Right lung (tissue), 2 donors: ENCODE measurements at regions not wholly inside any gene's neighbourhood (a gene's known extent, or its start where the extent isn't known, plus 50 kb on each side); places are given as distances from the start of the nearest gene placed in this dataset.
A peak's percentile ranks its signal among the peaks of the same experiment; 100 is the strongest.

Source experiments
- DNase-seq, 2 donors: peaks; one replicate each; pipeline ENCODE4 v3.0.0-alpha.2; 2013

DNA sequence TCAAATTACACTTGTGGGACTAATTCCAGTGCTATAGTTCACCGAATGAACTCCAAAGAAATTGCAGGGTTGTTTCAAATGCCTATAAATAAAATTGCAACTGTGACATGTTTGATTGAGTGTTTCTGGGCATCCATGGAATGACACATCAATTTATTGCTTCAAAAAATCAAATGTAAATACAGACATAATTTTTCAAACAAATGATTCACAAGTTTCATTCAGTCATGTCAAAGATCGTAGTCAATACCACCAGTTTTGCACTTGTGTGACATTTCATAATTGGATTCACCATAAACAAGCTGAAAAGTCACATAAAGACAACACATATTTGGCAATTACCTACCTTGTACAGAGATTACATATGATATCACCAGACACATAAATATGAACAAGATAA is 350.8 kb downstream of the CDH2 start:
- no peak for DNase-seq

DNA sequence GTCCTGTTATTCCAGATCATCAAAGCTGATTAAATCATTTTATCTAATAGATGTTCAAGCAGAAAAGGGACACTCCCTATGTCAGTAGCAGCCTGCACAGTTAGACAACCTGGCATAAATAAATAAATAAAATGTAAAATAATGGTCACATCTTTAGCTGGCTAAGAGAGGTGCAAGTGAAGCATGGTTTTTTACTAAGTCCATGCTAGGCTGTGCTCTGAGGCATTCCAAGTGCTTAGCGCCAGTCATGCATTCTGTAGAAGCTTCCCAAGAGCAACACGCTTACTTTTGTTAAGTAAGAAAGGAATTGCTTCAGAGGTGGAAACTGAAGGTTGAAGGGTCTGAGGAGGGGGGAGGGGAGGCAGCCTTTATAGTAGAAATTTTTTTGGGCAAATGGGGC is 351.2 kb downstream of the CDH2 start:
- no peak for DNase-seq

DNA sequence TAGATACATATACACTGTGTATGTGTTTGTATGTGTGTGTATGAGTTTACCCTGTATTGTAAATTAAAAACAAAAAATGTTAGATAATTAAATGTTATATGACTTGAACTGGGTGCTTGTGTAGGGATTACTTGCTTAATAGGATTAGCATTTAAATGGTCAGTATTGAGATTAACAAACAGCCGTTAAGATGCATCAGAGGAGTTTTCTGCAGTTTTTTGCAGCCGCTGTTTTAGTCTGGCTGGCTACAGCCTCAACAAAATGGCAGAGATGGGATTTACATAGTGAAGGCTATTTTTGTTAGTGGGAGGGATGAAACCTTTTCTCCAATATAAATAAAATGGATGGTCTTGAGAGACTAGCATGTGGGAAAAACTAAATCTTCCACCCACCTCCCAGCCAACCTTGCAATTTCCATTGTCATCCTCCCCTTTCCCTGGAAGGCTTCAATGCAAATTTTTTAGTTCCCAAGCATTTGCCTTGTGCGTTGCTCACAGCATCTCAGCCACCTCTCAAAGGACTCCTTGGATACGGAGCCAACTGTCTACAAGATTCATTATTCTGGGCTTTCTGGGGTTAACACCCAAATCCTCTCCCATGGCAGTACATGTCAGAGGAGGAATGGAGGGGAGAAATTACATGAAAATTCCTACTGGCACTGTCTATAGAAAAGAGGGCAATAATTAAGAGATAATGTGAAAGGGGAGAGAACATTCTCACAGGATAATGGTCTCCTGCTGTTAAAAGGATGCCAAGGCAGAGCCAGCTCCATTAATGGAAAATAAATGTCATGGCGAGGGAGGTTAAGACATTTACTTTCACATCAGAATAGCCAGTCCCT is 351.9 kb downstream of the CDH2 start:
- DNase-seq: no peak

DNA sequence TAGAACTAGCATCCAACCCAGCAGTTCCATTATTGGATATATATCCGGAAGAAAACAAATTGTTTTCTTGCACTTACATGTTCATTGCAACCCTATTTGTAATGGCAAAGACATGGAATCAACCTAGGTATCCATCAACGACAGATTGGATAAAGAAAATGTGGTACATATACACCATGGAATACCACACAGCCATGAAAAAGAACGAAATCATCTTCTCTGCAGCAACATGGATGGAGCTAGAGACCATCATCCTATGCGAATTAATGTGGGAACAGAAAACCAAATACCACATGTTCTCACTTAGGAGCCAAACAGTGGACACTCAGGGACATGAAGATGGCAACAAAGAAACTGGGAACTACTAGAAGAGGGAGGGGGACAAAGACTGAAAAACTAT is 352.7 kb downstream of the CDH2 start:
- no peak for DNase-seq

DNA sequence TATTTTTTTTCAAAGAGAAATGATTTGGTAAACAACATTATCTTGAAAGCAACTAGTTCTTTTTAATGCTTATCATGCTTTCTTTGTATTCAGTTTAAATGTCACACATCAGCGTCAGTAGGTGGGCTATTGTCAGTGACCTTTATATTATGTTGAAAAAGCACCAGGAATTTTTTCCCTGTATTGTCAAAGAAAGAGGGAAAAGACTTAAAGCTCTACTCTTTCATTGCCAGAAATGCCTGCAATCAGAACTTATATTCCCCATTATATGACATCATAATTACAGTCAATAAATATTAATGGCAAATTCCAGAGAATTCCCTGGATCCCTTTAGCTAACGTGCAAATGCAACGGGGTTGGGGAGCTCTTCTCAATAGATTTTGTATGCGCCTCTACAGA is 353.9 kb downstream of the CDH2 start:
- no peak for DNase-seq

DNA sequence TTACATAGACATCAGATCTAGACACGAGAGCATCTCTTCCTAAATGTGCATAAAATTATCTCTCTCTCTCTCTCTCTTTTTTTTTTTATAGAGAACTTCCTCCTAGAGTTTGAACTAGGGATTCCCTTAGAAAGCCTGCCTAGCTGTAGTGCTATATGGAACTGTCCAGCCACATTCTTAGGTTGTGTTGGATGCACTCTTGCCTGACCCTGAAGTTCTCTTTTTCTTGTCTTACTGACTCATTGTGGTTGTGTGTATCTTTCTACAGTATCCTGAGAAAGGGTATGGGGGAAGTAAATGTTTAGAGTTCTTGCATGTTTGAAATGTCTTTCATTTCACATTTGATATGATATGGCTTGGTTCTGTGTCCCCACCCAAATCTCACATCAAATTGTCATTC is 368.2 kb downstream of the CDH2 start:
- no peak for DNase-seq

DNA sequence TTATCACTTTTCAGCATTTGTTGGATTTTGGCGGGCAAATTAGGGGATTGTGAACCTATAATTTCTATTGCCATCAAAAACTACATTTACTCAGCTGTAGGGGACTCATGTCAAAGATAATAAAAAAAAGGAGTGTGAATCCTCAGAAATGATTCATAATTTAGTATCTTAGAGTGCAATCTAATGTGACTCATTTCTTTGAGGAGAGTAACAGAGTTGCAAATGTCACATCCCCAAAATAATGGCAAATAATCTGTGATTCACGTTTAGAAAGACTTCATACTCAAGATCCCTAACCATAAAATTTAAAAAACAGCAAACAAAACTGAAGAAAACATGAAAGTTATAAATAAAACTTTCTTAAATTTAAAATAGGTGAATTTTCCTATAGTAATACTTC is 373.0 kb downstream of the CDH2 start:
- DNase-seq: no peak

DNA sequence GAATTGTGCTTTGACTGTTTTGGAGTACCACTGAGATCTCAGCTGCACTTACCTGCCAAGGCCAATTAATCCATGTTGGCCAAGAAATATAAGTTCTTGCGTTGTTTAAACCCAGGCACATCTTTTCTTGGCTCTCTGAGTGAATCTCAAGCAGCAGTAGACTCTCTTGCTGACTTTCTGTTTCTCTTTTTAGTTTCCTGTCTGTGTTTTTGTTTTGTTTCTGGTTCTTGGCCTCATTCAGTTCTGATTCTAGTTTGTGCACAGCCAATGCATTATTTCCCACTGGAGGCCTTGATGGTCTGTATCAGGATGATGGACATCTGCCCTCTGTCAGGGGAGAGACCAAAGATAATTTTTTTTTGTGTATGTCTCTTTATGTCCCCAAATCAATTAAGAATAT is 379.4 kb downstream of the CDH2 start:
- DNase-seq: no peak

DNA sequence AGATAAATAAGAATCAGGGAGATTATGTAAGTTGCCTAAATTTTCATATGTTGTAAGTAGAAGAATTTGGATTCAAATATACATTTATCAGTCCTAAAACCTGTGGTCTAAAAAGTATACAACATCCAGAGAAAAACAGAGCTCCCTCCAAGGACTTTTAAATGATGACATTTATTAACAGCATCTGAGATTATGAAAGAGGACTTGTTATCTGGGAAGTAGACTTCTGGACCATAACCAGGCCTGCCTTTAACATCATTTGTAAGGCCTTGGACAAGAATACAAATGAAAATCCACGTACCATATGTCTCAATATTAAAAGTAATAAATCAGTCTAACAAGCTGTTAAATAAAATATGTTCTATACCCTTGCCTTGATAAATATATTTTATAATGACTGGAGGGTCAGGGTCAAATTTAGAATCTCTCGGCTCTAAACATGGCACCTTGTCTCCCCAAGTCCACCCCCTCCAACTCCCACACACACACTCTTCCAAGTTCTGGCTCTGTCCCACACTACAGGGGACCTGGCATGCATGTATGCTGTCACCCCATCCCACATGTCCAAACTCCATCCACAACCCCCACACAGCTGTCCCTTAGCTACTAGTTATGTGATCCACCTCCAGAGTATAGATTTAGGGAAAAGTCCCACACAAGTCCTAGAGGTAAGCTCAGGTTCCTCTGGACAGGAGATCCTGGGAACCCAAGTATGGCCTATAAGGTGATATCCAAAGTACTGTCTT is 382.6 kb downstream of the CDH2 start:
- no peak for DNase-seq

DNA sequence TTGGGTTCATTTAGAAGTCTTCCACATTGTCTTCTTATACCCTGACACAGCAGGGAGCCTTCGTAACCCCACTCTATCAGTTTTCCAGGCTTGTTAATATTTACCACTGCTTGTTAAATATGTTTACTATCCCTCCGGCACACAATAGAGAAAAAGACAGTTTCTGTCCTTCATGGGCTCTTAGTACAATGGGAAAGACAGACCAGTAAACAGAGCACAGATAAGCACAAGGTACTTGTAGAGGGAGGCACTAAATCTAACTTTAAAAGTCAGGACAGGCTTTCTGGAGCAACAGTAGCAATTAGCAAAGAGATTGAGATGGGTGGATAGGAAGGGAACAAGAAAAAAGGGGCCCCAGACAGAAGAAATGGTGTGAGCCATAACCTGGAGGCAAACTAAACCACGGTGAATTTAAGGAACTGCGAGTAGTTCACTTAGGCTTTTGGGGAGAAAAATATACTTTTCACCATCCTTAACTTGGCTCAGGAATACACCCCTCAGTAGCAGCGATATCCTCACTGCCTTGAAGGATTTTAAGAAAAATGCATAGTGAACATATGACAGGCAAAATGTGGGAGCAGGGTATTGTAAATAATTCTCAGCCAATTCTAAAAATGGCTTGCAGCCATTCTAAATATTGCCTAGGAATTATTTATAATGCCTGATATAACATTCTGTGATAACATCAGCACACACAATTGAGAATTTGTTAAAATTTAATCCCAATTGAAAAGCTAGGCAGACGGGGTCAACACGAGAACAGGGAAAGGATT is 383.7 kb downstream of the CDH2 start:
- no peak for DNase-seq

DNA sequence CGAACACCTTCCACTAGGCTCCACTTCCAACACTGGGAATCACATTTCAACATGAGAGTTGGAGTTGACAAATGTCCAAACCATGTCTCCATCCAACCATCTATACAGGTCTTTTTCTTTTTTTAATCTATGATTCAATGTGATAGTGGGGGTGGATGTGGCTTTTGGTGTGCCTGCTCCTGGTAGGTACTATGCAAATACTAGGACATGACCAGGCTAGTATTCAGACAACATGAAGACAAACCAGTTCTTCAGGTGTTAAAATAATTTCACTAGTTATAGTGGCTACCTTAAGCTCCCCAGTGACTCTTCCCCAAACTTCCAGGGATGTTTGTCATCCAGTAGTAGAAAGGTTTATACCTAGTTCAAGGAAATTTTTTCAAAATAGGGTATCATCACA is 387.5 kb downstream of the CDH2 start:
- DNase-seq: no peak

DNA sequence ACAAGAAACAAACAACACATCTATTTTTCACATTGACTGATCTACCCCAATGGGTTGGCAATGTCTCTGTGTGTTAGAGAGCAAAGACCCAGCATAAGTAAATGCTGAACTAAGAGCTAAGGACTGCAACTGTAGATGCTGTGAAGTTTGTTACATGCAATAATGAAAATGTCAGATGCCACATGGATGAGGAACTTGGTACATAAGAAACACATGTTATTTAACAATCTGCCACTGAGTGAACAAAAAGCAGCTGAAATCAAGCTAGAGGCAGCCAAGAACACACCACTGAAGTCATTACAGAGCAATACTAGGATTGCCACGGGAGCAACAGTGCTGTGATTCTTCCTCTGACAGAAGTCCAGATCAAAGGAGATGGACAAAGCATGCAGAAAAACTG is 389.4 kb downstream of the CDH2 start:
- DNase-seq: no peak

DNA sequence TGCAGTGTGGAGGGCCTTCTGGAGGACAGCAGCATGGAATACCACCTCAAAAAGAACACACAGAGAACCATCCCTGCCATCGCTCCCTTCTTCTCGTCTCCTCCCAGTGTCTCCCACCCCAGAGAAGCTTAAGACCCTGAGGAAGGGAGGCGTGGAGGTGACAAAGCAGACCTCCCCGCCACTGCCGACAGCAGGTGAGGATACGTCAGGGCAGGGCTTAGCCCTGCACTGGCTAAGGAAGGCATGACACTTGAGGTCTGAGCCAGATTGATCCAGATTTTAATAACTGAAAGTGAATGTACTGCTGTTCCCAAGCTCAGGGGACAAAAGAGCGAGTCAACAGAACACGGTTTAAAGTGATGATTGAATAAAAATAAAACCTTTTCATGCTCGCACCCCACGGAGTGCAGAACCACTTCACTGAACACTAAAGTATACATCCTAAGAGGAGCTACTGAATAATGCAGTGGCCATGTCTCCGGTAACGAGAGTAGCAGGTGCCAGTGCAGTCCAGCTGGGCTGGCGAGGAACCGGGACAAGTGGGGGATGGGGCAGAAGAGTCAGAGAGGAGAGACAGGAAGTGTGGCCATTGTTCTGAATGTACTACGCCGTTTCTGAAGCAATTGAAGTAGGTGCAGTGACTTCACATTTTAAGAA is 391.0 kb downstream of the CDH2 start:
- peak in 1 of 2 donors; percentile 12 for DNase-seq

DNA sequence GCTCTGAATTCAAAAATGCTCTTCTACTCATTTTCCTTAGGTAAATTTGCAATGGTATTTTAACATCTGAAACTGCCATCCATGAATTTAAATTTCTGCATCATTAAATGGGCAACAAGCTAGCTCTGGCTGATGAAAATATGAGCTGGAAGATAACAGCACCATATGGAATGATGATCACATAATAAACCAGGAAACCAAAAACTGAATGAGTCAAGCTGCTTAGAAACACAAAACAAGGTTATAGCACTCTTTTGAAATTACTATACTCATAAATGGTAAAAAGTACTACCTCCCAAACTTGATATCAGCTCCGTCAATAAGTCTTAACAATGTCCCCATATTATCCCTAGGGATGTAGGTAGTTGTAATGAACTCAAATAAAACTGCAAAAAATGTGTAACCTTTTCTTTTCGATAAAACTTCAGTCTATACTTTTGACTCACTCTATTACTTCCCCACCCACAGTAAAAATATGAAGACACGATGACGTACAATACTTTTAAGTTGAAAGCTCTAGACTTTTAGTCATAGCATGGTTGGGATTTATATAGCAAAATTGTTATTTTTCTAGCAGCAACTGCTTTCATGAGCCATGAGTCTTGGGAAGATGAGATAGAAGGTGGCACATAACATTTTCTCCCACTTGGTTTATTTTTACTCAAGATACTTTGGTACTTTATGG is 396.7 kb downstream of the CDH2 start:
- no peak for DNase-seq

DNA sequence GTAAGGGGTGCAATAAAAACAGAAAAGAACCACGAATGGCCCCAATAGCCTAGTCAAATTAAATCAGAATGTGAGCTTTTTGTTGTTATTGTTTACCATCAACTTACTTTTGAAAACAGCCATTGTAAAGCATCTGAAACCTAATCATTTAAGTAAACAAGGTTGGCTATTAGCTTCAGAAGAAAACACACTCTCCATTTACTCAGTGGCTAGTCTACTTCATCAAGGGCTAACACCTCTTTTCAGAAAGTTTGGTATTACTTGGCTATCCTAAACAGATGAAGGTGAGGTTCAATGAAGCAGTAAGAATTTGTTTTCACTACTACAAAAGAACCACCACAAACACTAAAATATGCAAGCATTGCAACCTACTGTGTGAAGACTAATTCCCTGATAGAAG is 398.0 kb downstream of the CDH2 start:
- DNase-seq: no peak

DNA sequence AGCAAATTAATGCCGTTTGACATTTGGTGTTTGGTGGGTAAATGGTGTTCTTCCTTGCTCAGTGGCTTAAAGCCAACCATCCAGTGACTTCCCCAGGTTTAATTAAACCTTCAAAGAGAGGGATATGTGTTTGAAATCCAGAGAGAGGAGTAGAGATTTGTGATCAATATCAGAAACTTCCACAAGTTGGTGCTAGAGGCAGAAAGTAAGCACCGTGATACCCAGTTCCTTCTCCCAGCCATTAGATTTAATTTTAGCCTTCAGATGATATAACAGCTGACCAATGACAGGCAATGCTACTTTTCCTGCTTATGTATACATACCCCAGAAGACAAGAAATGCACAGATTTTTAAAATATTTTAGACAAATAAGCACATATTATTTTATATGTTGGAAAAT is 398.5 kb downstream of the CDH2 start:
- DNase-seq: no peak

DNA sequence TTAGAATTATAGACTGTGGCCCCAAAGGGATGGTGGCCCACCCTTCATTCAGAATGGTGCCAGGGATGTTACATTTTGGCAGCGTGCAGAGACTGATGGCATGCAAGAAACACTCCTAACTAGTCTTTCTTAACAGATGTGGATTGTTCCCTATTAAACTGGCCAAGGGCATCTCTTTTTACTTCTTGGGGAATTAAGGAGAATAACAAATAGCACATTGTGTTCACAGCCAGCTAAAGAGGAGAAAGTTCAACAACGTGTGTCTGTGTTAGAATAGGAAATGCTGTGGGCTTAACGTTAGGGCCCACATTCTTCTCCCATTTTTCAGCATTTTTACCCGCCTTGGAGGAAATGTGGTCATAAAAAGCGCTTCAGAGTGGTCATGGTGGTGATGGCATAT is 404.8 kb downstream of the CDH2 start:
- DNase-seq: no peak

DNA sequence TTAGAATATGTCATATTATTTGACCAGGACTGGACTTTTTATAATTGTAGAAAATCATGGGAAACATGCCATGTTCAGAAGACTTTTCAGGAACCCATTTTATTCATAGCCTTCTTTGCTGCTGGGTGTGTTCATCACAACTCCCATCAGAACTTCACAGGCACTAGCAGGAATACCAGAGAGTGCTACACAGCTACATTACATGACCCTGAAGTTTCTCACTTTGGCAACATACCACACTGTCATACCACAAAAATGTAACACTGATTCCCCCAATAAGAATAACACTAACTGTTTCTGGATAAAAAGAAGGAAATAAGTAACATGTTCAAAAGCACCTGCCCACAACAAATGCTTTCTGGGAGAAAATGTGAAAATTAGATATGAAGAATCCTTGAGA is 405.4 kb downstream of the CDH2 start:
- no peak for DNase-seq

DNA sequence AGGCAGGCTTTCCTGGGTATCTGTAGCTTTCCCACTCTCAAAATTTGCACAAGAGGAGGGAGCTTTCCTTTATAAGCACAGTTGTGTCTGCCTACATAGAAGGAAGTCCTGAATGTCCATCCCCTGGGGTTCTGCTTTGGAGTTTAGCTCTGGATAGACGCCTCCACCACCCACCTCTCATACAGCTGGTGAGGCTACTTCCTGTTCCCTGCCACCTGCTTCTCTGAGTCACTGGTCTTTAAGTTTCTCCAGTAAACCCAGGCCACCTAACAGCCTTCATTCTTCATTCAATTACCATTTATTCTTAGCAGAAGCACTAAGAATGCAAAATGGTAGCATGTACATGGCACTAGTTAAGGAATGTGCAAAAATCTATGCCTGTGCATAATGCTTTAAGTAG is 407.8 kb downstream of the CDH2 start:
- DNase-seq: no peak

DNA sequence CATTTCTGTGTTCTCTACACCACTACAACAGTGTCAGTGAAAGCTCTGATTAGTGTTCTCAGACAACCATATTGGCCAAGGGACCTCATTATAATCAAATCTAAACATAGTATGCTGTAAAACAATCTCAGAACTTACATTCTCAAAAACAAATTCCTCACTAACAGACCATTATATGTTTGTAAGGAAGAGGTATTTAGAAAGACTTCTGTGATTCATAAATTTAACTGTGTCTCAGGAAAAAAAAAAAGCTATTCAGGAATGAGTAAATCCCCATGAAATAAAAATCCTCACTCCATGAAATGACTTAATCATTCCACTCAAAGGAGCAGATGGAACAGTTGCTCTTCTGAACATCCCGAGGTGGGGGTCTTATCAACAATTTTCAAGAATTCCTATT is 413.0 kb downstream of the CDH2 start:
- DNase-seq: no peak

DNA sequence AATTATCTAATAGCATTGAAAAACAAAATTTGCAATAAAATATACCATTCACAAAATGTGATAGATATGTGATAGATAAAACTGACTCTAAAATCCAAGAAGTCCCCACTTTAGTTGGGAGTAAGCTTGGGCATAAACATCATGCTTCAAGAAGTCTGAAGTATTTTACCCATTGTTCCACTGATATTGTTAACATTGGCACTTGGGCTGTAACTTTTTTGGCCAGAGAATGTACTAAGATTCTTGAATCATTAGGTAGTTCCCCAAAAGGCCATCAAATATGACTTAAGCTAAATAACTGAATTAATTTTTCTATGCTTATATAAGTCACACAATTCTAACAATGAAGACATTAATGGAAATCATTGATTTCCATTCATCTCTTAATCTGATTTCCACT is 413.6 kb downstream of the CDH2 start:
- DNase-seq: no peak

DNA sequence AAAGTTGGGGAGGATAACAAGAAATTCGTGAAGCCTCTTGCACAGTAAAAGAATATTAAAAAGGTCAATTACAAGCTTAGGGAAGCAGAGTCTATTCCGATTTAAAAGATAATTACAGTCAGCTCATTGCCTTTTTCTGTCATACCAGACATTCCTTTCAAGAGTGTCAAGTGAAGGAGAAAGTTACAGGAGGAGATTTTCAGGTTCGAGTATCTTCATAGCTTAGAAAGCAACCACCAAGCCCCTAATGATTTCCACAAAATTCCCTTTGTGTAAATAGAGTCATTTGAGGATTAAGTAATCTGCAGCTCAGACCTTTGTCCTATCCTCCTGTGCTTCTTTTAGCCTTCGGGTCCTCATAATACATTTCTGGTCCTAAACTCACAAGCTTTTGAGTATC is 414.9 kb downstream of the CDH2 start:
- no peak for DNase-seq
